H1 (cell line): ENCODE measurements at regions not wholly inside any gene's neighbourhood (a gene's known extent, or its start where the extent isn't known, plus 50 kb on each side); places are given as distances from the start of the nearest gene placed in this dataset.

ENCODE experiments used
- CEBPB ChIP-seq: IDR thresholded peaks from 2 replicates; pipeline ENCODE4 v1.6.1; 2012; ENCODE audit warnings: low read depth, low read length
- CHD7 ChIP-seq: fragments of 300-600 bp; sonication (generic); IDR thresholded peaks from 2 replicates; pipeline ENCODE4 v1.7.1; 2012; ENCODE audit warnings: low read length, moderate library complexity, mild to moderate bottlenecking, inconsistent platforms; ENCODE audit not compliant: insufficient replicate concordance
- KDM5A ChIP-seq: fragments of 200-600 bp; IDR thresholded peaks from 2 replicates; pipeline ENCODE4 v1.7.1; 2012; ENCODE audit warnings: mild to moderate bottlenecking, low read length, inconsistent platforms, mixed read lengths
- MAX ChIP-seq: IDR thresholded peaks from 2 replicates; pipeline ENCODE4 v1.6.1; 2012; ENCODE audit warnings: inconsistent platforms
- NRF1 ChIP-seq: IDR thresholded peaks from 2 replicates; pipeline ENCODE4 v1.6.1; 2011; ENCODE audit warnings: mild to moderate bottlenecking, low read depth, low read length, improper control_type of control experiment
- POU5F1 ChIP-seq: IDR thresholded peaks from 2 replicates; pipeline ENCODE4 v1.6.1; 2011; ENCODE audit warnings: low read depth, mild to moderate bottlenecking, low read length, moderate library complexity
- SIN3A ChIP-seq, 2 experiments: IDR thresholded peaks in 1 of 2; conservative IDR thresholded peaks in 1 of 2; 2 replicates each; pipeline ENCODE4 v1.6.1; 2011 to 2012; ENCODE audit warnings: low read length in 2 of 2, improper control_type of control experiment in 1 of 2, low read depth in 1 of 2, mild to moderate bottlenecking in 1 of 2
- SP2 ChIP-seq: IDR thresholded peaks from 2 replicates; pipeline ENCODE4 v1.6.1; 2012; ENCODE audit warnings: mild to moderate bottlenecking, low read length, inconsistent platforms
- SUZ12 ChIP-seq: fragments of 200-600 bp; sonication (generic); IDR thresholded peaks from 2 replicates; pipeline ENCODE4 v1.6.1; 2012; ENCODE audit warnings: mild to moderate bottlenecking, inconsistent platforms, low read length, moderate library complexity, mixed read lengths
- TBP ChIP-seq: IDR thresholded peaks from 2 replicates; pipeline ENCODE4 v1.6.1; 2011; ENCODE audit warnings: low read depth, low read length, improper control_type of control experiment
- TEAD4 ChIP-seq: IDR thresholded peaks from 2 replicates; pipeline ENCODE4 v1.6.1; 2012; ENCODE audit warnings: low read depth, low read length, inconsistent platforms, mixed read lengths

- TF ChIP-seq CHD7 (no peak), MAX (no peak), SP2 (no peak), SUZ12 (no peak), SIN3A (conservative IDR thresholded peaks at IDR 0.05 in 1 of 2, IDR thresholded peaks at IDR 0.05 in 1 of 2; ENCODE audit: low read depth in 1 of 2, low read length in 2 of 2) (no peak), TBP (no peak), KDM5A (no peak), POU5F1 (no peak), CEBPB (no peak), NRF1 (no peak), TEAD4 (no peak)
These were observed 111.8 kb upstream of the ATP1A1 start (continued) for GRCh38 chr1:116261227-116261626.
